ENCODE measurements at regions not wholly inside any gene's neighbourhood (a gene's known extent, or its start where the extent isn't known, plus 50 kb on each side); places are given as distances from the start of the nearest gene placed in this dataset.

- no peak for TF ChIP-seq CTCF (IDR thresholded peaks at IDR 0.05; ENCODE audit: insufficient read depth, low read depth, low read length)
- TF ChIP-seq EZH2 (IDR thresholded peaks at IDR 0.05; ENCODE audit: insufficient read depth, low read length): no peak
Observed at GRCh38 chr12:69084816-69085378, 151.9 kb upstream of the CPM start.
